Panc1 (cell line): ENCODE measurements at regions not wholly inside any gene's neighbourhood (a gene's known extent, or its start where the extent isn't known, plus 50 kb on each side); places are given as distances from the start of the nearest gene placed in this dataset.

ENCODE experiments used
- POLR2AphosphoS5 ChIP-seq: IDR thresholded peaks from 2 replicates; pipeline ENCODE4 v1.6.1; 2012; ENCODE audit warnings: mild to moderate bottlenecking, low read depth, low read length, moderate library complexity
- SIN3A ChIP-seq: IDR thresholded peaks from 2 replicates; pipeline ENCODE4 v1.6.1; 2012; ENCODE audit warnings: low read depth, mild to moderate bottlenecking, low read length, moderate library complexity, borderline replicate concordance; ENCODE audit not compliant: insufficient read depth
- TF ChIP-seq, protein P1 (sequence below): fragments of 450-650 bp; IDR thresholded peaks from 2 replicates; pipeline ENCODE4 v1.5.1; 2017; ENCODE audit warnings: mild to moderate bottlenecking
- TF ChIP-seq, protein P2 (sequence below), 2 experiments: IDR thresholded peaks; 2 replicates each; pipeline ENCODE4 v1.6.1; 2011 to 2012; ENCODE audit warnings: low read depth in 2 of 2, control low read depth in 1 of 2, low read length in 1 of 2, mild to moderate bottlenecking in 1 of 2, moderate library complexity in 1 of 2; ENCODE audit not compliant: insufficient read depth in 1 of 2

DNA sequence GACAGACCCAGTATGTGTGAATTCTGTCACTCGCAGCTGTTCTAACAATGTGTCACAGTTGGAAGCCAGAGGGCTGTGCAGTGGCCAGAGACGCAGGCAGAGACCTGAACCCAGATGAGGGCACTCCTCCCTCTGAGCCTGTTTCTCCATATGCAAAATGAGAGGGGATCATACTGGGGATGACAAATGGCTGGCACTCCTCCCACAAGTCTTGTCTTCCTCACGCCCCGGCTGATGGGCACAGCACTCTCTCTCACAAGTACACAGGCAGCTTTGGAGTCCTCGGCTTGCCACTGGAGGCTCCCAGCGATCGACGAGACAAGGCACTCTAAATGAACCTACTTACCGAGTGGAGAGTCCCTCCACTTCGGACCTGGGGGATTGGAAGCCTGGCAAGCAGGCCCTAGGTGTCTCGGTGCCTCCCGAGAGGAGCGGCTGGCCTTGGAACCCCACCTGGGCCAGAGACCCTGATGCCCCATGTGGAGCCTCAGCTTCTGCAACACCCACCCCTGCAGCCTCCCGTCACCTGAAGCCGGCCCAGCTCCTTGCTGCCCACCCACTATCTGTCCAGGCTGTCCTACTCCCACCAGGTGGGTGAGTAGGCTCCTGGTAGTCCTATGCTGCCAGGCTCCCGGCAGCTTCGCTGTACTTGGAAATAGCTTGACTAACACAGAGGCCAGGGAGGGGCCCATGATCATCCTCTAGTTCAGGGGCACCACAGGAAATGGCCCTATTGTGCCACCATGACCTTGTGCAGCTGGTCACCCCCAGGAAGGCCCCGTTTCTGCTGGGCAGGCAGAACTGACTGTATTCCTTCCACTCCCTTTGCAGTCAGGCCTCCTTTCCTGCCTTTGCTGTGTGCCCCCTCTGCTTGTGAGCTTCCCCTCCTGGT lies 65.0 kb upstream of the IQSEC1 start:
- TF ChIP-seq, protein P1, sequence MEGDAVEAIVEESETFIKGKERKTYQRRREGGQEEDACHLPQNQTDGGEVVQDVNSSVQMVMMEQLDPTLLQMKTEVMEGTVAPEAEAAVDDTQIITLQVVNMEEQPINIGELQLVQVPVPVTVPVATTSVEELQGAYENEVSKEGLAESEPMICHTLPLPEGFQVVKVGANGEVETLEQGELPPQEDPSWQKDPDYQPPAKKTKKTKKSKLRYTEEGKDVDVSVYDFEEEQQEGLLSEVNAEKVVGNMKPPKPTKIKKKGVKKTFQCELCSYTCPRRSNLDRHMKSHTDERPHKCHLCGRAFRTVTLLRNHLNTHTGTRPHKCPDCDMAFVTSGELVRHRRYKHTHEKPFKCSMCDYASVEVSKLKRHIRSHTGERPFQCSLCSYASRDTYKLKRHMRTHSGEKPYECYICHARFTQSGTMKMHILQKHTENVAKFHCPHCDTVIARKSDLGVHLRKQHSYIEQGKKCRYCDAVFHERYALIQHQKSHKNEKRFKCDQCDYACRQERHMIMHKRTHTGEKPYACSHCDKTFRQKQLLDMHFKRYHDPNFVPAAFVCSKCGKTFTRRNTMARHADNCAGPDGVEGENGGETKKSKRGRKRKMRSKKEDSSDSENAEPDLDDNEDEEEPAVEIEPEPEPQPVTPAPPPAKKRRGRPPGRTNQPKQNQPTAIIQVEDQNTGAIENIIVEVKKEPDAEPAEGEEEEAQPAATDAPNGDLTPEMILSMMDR: no peak
- TF ChIP-seq, protein P2, sequence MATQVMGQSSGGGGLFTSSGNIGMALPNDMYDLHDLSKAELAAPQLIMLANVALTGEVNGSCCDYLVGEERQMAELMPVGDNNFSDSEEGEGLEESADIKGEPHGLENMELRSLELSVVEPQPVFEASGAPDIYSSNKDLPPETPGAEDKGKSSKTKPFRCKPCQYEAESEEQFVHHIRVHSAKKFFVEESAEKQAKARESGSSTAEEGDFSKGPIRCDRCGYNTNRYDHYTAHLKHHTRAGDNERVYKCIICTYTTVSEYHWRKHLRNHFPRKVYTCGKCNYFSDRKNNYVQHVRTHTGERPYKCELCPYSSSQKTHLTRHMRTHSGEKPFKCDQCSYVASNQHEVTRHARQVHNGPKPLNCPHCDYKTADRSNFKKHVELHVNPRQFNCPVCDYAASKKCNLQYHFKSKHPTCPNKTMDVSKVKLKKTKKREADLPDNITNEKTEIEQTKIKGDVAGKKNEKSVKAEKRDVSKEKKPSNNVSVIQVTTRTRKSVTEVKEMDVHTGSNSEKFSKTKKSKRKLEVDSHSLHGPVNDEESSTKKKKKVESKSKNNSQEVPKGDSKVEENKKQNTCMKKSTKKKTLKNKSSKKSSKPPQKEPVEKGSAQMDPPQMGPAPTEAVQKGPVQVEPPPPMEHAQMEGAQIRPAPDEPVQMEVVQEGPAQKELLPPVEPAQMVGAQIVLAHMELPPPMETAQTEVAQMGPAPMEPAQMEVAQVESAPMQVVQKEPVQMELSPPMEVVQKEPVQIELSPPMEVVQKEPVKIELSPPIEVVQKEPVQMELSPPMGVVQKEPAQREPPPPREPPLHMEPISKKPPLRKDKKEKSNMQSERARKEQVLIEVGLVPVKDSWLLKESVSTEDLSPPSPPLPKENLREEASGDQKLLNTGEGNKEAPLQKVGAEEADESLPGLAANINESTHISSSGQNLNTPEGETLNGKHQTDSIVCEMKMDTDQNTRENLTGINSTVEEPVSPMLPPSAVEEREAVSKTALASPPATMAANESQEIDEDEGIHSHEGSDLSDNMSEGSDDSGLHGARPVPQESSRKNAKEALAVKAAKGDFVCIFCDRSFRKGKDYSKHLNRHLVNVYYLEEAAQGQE (IDR thresholded peaks at IDR 0.05; ENCODE audit: insufficient read depth in 1 of 2, low read depth in 2 of 2, low read length in 1 of 2): no peak
- TF ChIP-seq SIN3A (no peak), POLR2AphosphoS5 (no peak)
